Head of caudate nucleus (tissue), 42 donors: ENCODE measurements at regions not wholly inside any gene's neighbourhood (a gene's known extent, or its start where the extent isn't known, plus 50 kb on each side); places are given as distances from the start of the nearest gene placed in this dataset.
"Not testable (repeated sequence)": the region's sequence is repeated elsewhere in the genome, so short reads cannot be mapped to it uniquely, and the experiment has no call there.

Source experiments
- DNase-seq, 42 donors: peaks; one replicate each; pipeline versions ENCODE4 v3.0.0 to v3.0.0-alpha.2; 2020 to 2021; ENCODE audit warnings: mixed read lengths in 7 of 42
- intact Hi-C: fragments of 100-400 bp; cut with DNase I; formaldehyde crosslinking; loops from one replicate; pipeline ENCODE4 v1.15.0; 2022

- peak in 3 of 42 donors; percentile 21 to 26 (median 25) for DNase-seq
- intact Hi-C loops = no loop called here
Observed at GRCh38 chr2:43067254-43068040, 159.0 kb downstream of the ZFP36L2 start.

GRCh38 chr2:43066541-43067253 lies 159.7 kb downstream of the ZFP36L2 start:
- peak in 4 of 42 donors; percentile 13 to 32 (median 20) for DNase-seq
- intact Hi-C loops = not testable (repeated sequence)

GRCh38 chr2:43065871-43066270 lies 160.5 kb downstream of the ZFP36L2 start:
- intact Hi-C loops = no loop called here
- peak in 3 of 42 donors; percentile 2 to 31 (median 18) for DNase-seq

- intact Hi-C loops = no loop called here
- no peak for DNase-seq
Observed at GRCh38 chr2:43065036-43065435, 161.4 kb downstream of the ZFP36L2 start.

GRCh38 chr2:43063096-43063495 lies 163.3 kb downstream of the ZFP36L2 start:
- DNase-seq, intact Hi-C loops: not testable (repeated sequence)

GRCh38 chr2:43062058-43062457 lies 164.3 kb downstream of the ZFP36L2 start:
- intact Hi-C loops = no loop called here
- DNase-seq = no peak

GRCh38 chr2:43060390-43061016 lies 165.9 kb downstream of the ZFP36L2 start:
- intact Hi-C loops = no loop called here
- no peak for DNase-seq

GRCh38 chr2:43059183-43059897 lies 167.1 kb downstream of the ZFP36L2 start:
- intact Hi-C loops = no loop called here
- DNase-seq = peak; percentile 59 to 95 (median 79)

GRCh38 chr2:43058726-43059110 lies 167.7 kb downstream of the ZFP36L2 start:
- intact Hi-C loops = no loop called here
- DNase-seq = peak in 1 of 42 donors; percentile 23

GRCh38 chr2:43057742-43058725 lies 168.4 kb downstream of the ZFP36L2 start:
- intact Hi-C loops = no loop called here
- no peak for DNase-seq

GRCh38 chr2:43057026-43057741 lies 169.2 kb downstream of the ZFP36L2 start:
- peak; percentile 63 to 96 (median 90) for DNase-seq

GRCh38 chr2:43055985-43056384 lies 170.4 kb downstream of the ZFP36L2 start:
- no peak for DNase-seq
- intact Hi-C loops = no loop called here

More at GRCh38 chr2:43057026-43057741, 169.2 kb downstream of the ZFP36L2 start:
- intact Hi-C loops = no loop called here

- no peak for DNase-seq
- intact Hi-C loops = no loop called here
Observed at GRCh38 chr2:43055086-43055912, 171.1 kb downstream of the ZFP36L2 start.

- no peak for DNase-seq
- intact Hi-C loops = no loop called here
Observed at GRCh38 chr2:43054367-43054766, 172.0 kb downstream of the ZFP36L2 start.

GRCh38 chr2:43052944-43053306 lies 173.5 kb downstream of the ZFP36L2 start:
- DNase-seq = no peak
- intact Hi-C loops = no loop called here

GRCh38 chr2:43052204-43052943 lies 174.0 kb downstream of the ZFP36L2 start:
- no peak for DNase-seq
- intact Hi-C loops = no loop called here
